ENCODE measurements at regions not wholly inside any gene's neighbourhood (a gene's known extent, or its start where the extent isn't known, plus 50 kb on each side); places are given as distances from the start of the nearest gene placed in this dataset.

- Histone ChIP-seq H3K27ac (ENCODE audit: low read depth in 1 of 2, low read length in 1 of 2) (no peak overlapping the region), H3K9ac (ENCODE audit: insufficient read depth in 1 of 2, low read length in 2 of 2) (no peak overlapping the region), H3K36me3 (ENCODE audit: control insufficient read depth in 4 of 4, insufficient read depth in 4 of 4, low read length in 4 of 4) (peaks cover 0 to 9% (median 2%) of the 10 kb centered on the region in 4 donors), H3K9me3 (ENCODE audit: control insufficient read depth in 4 of 4, insufficient read depth in 3 of 4, low read length in 3 of 4) (no peaks in the 10 kb centered on the region), H3K4me1 (ENCODE audit: control insufficient read depth in 5 of 5, insufficient read depth in 5 of 5, low read length in 5 of 5) (no peaks in the 10 kb centered on the region), H3K27me3 (ENCODE audit: control insufficient read depth in 3 of 3, insufficient read depth in 3 of 3, low read length in 2 of 3) (peaks cover 0 to 12% (median 3%) of the 10 kb centered on the region in 3 donors), H3K4me3 (no peak overlapping the region)
- ATAC-seq (ENCODE audit: insufficient read depth, low FRiP score) (no peak), DNase-seq (no peak)
- WGBS, 2 donors, result 86 to 89% methylated on average over 3 of the region's 3 CpGs
- TF ChIP-seq CTCF (IDR thresholded peaks at IDR 0.05; ENCODE audit: control extremely low read depth, extremely low read depth), result no peak
Measured at GRCh38 chr14:100981809-100982208, 78.3 kb upstream of the RTL1 start.

- DNase-seq (no peak), ATAC-seq (ENCODE audit: insufficient read depth, low FRiP score) (no peak)
- Histone ChIP-seq H3K9ac (ENCODE audit: insufficient read depth in 1 of 2, low read length in 2 of 2) (no peak overlapping the region), H3K4me1 (ENCODE audit: control insufficient read depth in 5 of 5, insufficient read depth in 5 of 5, low read length in 5 of 5) (no peaks in the 10 kb centered on the region), H3K36me3 (ENCODE audit: control insufficient read depth in 4 of 4, insufficient read depth in 4 of 4, low read length in 4 of 4) (peaks cover 0 to 9% (median 2%) of the 10 kb centered on the region in 4 donors), H3K27ac (ENCODE audit: low read depth in 1 of 2, low read length in 1 of 2) (no peak overlapping the region), H3K9me3 (ENCODE audit: control insufficient read depth in 4 of 4, insufficient read depth in 3 of 4, low read length in 3 of 4) (no peaks in the 10 kb centered on the region), H3K27me3 (ENCODE audit: control insufficient read depth in 3 of 3, insufficient read depth in 3 of 3, low read length in 2 of 3) (peaks cover 0 to 12% (median 3%) of the 10 kb centered on the region in 3 donors), H3K4me3 (no peak overlapping the region)
- WGBS, 2 donors, result 77 to 85% methylated on average over 4 of the region's 4 CpGs
- TF ChIP-seq CTCF (IDR thresholded peaks at IDR 0.05; ENCODE audit: control extremely low read depth, extremely low read depth), result no peak
Measured at GRCh38 chr14:100982353-100982752, 78.8 kb upstream of the RTL1 start.

- no peak for TF ChIP-seq CTCF (IDR thresholded peaks at IDR 0.05; ENCODE audit: control extremely low read depth, extremely low read depth)
- H3K9ac ChIP-seq (ENCODE audit: insufficient read depth in 1 of 2, low read length in 2 of 2), result no peak overlapping the region
- H3K36me3 ChIP-seq (ENCODE audit: control insufficient read depth in 4 of 4, insufficient read depth in 4 of 4, low read length in 4 of 4), result peaks cover 0 to 9% (median 2%) of the 10 kb centered on the region in 4 donors
- H3K27ac ChIP-seq (ENCODE audit: low read depth in 1 of 2, low read length in 1 of 2), result no peak overlapping the region
- no peak overlapping the region for H3K4me3 ChIP-seq
- H3K9me3 ChIP-seq (ENCODE audit: control insufficient read depth in 4 of 4, insufficient read depth in 3 of 4, low read length in 3 of 4), result no peaks in the 10 kb centered on the region
- ATAC-seq (ENCODE audit: insufficient read depth, low FRiP score) (no peak), DNase-seq (no peak)
- H3K27me3 ChIP-seq (ENCODE audit: control insufficient read depth in 3 of 3, insufficient read depth in 3 of 3, low read length in 2 of 3), result peaks cover 0 to 12% (median 3%) of the 10 kb centered on the region in 3 donors
- no peaks in the 10 kb centered on the region for H3K4me1 ChIP-seq (ENCODE audit: control insufficient read depth in 5 of 5, insufficient read depth in 5 of 5, low read length in 5 of 5)
- 85 to 91% methylated on average over 6 of the region's 6 CpGs for WGBS, 2 donors
Measured at GRCh38 chr14:100982762-100983161, 79.2 kb upstream of the RTL1 start.

GRCh38 chr14:100983710-100984109, 80.2 kb upstream of the RTL1 start:
- peaks cover 0 to 9% (median 3%) of the 10 kb centered on the region in 3 donors for H3K27me3 ChIP-seq (ENCODE audit: control insufficient read depth in 3 of 3, insufficient read depth in 3 of 3, low read length in 2 of 3)
- TF ChIP-seq CTCF (IDR thresholded peaks at IDR 0.05; ENCODE audit: control extremely low read depth, extremely low read depth), result no peak
- DNase-seq (no peak), ATAC-seq (ENCODE audit: insufficient read depth, low FRiP score) (no peak)
- no peak overlapping the region for H3K4me3 ChIP-seq
- H3K9ac ChIP-seq (ENCODE audit: insufficient read depth in 1 of 2, low read length in 2 of 2), result no peak overlapping the region
- no peaks in the 10 kb centered on the region for H3K9me3 ChIP-seq (ENCODE audit: control insufficient read depth in 4 of 4, insufficient read depth in 3 of 4, low read length in 3 of 4)
- H3K27ac ChIP-seq (ENCODE audit: low read depth in 1 of 2, low read length in 1 of 2), result no peak overlapping the region
- H3K4me1 ChIP-seq (ENCODE audit: control insufficient read depth in 5 of 5, insufficient read depth in 5 of 5, low read length in 5 of 5), result no peaks in the 10 kb centered on the region
- H3K36me3 ChIP-seq (ENCODE audit: control insufficient read depth in 4 of 4, insufficient read depth in 4 of 4, low read length in 4 of 4), result peaks cover 0 to 8% (median 2%) of the 10 kb centered on the region in 4 donors
- WGBS, 2 donors, result 92 to 94% methylated on average over 5 of the region's 5 CpGs
